Choroid plexus epithelial cell (primary cell): ENCODE measurements at regions not wholly inside any gene's neighbourhood (a gene's known extent, or its start where the extent isn't known, plus 50 kb on each side); places are given as distances from the start of the nearest gene placed in this dataset.

Source experiments
- DNase-seq: peaks from one replicate; pipeline ENCODE4 v3.0.0-alpha.2; 2010; ENCODE audit warnings: low read depth
- H3K4me3 ChIP-seq: 2 replicates; pipeline ENCODE4 v1.5.1; 2011; ENCODE audit warnings: low read depth, mild to moderate bottlenecking, control low read depth, low read length, moderate library complexity
- TF ChIP-seq, protein P1 (sequence below): conservative IDR thresholded peaks from 2 replicates; pipeline ENCODE4 v1.5.1; 2011; ENCODE audit warnings: low read depth, mild to moderate bottlenecking, control low read depth, inconsistent platforms, low read length, moderate library complexity

DNA sequence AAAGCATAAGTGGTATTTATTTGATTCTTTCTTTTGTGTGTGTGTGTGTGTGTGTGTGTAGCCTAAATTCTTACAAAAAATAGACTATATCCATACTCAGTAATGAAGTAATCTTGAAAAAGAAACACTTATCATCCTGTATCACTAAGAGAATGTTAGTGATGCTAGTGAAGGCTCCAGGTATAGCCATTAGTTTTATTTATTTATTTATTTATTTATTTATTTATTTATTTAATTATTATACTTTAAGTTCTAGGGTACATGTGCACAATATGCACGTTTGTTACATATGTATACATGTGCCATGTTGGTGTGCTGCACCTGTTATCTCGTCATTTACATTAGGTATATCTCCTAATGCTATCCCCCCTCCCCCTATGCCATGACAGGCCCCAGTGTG is 436.0 kb downstream of the HTR7 start:
- DNase-seq = no peak
- no peak overlapping the region for H3K4me3 ChIP-seq
- TF ChIP-seq, protein P1, sequence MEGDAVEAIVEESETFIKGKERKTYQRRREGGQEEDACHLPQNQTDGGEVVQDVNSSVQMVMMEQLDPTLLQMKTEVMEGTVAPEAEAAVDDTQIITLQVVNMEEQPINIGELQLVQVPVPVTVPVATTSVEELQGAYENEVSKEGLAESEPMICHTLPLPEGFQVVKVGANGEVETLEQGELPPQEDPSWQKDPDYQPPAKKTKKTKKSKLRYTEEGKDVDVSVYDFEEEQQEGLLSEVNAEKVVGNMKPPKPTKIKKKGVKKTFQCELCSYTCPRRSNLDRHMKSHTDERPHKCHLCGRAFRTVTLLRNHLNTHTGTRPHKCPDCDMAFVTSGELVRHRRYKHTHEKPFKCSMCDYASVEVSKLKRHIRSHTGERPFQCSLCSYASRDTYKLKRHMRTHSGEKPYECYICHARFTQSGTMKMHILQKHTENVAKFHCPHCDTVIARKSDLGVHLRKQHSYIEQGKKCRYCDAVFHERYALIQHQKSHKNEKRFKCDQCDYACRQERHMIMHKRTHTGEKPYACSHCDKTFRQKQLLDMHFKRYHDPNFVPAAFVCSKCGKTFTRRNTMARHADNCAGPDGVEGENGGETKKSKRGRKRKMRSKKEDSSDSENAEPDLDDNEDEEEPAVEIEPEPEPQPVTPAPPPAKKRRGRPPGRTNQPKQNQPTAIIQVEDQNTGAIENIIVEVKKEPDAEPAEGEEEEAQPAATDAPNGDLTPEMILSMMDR = no peak

DNA sequence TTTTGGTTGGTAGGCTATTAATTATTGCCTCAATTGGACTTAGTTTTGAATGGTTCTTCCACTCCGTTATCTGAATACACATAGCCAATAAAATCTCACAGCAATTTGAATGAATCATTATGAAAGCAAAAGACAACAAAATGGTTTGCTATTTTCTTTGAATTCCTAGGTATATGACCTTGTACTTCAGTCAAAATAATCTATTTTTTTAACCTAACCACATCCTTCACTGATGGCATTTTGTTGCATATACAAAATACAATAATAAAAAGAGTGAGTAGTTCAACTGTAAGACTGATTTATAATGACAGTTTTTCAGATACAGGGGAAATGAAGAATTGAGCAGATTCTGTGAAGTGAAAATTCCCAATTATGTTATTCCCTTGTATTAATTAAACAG is 433.1 kb downstream of the HTR7 start:
- H3K4me3 ChIP-seq = no peak overlapping the region
- TF ChIP-seq, protein P1 = no peak
- peak; percentile 62 for DNase-seq

DNA sequence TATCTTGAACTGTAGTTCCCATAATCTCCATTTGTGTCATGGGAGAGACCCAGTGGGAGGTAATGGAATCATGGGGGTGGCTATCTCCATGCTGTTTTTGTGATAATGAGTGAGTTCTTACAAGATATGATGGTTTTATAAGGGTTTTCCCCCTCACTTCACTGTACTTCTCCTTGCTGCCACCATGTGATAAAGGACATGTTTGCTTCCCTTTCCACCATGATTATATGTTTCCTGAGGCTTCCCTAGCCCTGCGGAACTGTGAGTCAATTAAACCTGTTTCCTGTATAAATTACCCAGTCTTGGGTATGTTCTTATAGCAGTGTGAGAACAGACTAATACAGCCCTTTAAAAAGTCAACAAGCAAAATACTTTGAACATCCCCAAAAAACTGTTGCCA is 427.7 kb downstream of the HTR7 start:
- no peak overlapping the region for H3K4me3 ChIP-seq
- TF ChIP-seq, protein P1 = no peak
- no peak for DNase-seq

DNA sequence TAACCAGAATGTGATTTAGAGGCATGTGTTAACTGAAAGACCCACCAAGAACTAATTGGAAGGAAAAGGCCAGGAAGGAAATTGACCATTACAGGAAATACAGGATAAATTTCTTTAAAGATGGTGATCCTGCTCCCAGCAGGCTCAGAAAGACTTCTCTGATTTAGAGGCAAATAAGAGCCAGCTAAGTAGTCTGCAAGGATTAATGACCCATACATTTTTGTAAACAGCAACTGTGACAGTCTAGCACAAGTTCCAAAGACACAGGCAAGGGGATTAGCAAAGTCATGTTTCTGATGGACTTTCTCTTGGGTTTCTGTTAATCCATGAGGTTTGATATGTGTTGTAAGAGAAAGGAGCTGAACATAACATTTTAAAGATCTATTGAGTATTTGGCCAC is 425.0 kb downstream of the HTR7 start:
- TF ChIP-seq, protein P1 = no peak
- H3K4me3 ChIP-seq = no peak overlapping the region
- DNase-seq = no peak

DNA sequence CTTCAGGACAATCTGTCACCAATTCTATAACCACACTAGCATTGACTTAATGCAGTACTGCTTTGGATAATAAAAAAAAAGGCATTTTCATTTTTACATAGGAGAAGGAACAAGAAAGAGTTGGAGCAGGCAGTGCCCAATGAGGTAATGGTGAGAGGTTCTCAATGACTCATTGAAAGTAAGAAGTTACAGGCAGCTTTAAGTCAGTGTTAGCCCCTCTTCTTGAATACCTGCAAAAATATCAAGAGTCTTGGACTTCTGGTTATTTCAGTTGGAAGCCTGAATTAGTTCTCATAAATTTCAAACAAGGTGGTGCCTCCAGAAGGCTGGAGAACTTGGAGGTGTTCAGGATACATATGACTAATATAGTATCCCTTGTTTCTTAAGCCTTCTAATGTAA is 422.5 kb downstream of the HTR7 start:
- no peak for DNase-seq
- no peak overlapping the region for H3K4me3 ChIP-seq
- TF ChIP-seq, protein P1 = no peak

DNA sequence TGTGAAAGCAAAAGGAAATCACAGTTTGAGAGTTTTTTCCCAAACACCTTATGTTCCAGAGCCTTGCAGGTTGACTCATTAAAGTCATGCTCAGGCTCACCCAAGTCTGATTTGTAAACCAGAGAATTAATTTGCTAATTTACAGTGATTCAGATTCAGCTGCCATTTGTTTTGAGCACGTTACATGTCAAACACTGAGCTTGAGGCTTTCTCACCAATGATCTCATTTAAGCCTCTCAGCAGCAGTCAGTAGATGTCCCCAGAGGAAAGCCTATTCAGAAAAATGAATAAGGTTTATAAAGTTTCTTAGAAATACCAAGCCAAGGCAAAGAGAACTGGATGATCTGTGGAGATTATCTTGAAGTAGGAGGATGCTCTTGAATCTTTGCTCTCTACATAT is 420.4 kb downstream of the HTR7 start:
- DNase-seq = peak; percentile 63
- H3K4me3 ChIP-seq = no peak overlapping the region
- TF ChIP-seq, protein P1 = peak; percentile 41

DNA sequence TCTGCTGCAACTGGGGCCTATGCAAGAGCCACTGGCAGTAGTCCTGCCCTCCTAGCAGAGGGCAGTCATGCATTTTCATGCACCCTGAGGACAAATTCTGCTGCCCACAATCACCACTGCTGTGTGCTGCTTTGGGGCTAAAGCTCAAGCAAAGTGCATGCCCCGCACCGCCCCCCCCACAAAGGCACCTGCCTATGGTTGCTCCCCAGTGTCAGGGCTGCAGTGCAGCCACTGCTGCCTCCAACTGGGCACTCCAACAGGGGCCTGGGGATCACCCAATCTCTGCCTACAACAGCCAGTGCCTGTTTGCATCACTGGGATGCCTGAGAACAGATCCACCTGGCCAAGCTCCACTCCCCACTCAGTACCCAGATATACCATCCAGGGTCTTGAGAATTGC is 417.0 kb downstream of the HTR7 start:
- TF ChIP-seq, protein P1 = no peak
- no peak overlapping the region for H3K4me3 ChIP-seq
- DNase-seq = no peak
